GM13977 (cell line): ENCODE measurements at regions not wholly inside any gene's neighbourhood (a gene's known extent, or its start where the extent isn't known, plus 50 kb on each side); places are given as distances from the start of the nearest gene placed in this dataset.

Experiments
- DNase-seq: peaks from one replicate; pipeline ENCODE4 v3.0.0; 2012; ENCODE audit warnings: low spot score
- CTCF ChIP-seq: IDR thresholded peaks from 2 replicates; pipeline ENCODE4 v1.5.1; 2012; ENCODE audit warnings: mild to moderate bottlenecking, control low read depth; ENCODE audit not compliant: insufficient read depth; ENCODE audit errors: extremely low read depth, missing control alignments
- in situ Hi-C: fragments of 300-500 bp; cut with MboI; formaldehyde crosslinking; loops from one replicate; pipeline ENCODE4 v1.12.0; 2022; ENCODE audit warnings: low sequenced_read_pairs, low pct_unique_long_range_greater_than_20kb, mixed read lengths, inconsistent platforms; ENCODE audit not compliant: unreplicated experiment

- in situ Hi-C loops, result no loop called here
- no peak for DNase-seq
- TF ChIP-seq CTCF, result no peak
Observed at GRCh38 chr14:54114941-54115340, 158.3 kb upstream of the BMP4 start.

- TF ChIP-seq CTCF, result no peak
- no peak for DNase-seq
- in situ Hi-C loops, result no loop called here
Observed at GRCh38 chr14:54116198-54116885, 159.7 kb upstream of the BMP4 start.

GRCh38 chr14:54116972-54117371 is 160.3 kb upstream of the BMP4 start:
- DNase-seq, result no peak

GRCh38 chr14:54117396-54117795 is 160.8 kb upstream of the BMP4 start:
- in situ Hi-C loops, result no loop called here
- TF ChIP-seq CTCF, result no peak
- DNase-seq, result no peak

More at GRCh38 chr14:54116972-54117371, 160.3 kb upstream of the BMP4 start:
- TF ChIP-seq CTCF, result no peak
- in situ Hi-C loops, result no loop called here

- no peak for DNase-seq
- TF ChIP-seq CTCF, result no peak
- in situ Hi-C loops, result no loop called here
Observed at GRCh38 chr14:54117924-54118323, 161.3 kb upstream of the BMP4 start.

- no peak for TF ChIP-seq CTCF
- no peak for DNase-seq
- in situ Hi-C loops, result no loop called here
Observed at GRCh38 chr14:54120260-54120659, 163.6 kb upstream of the BMP4 start.

- in situ Hi-C loops, result no loop called here
- no peak for TF ChIP-seq CTCF
Observed at GRCh38 chr14:54121466-54122027, 164.9 kb upstream of the BMP4 start.

More at GRCh38 chr14:54121466-54122027, 164.9 kb upstream of the BMP4 start:
- no peak for DNase-seq
